ENCODE measurements at regions not wholly inside any gene's neighbourhood (a gene's known extent, or its start where the extent isn't known, plus 50 kb on each side); places are given as distances from the start of the nearest gene placed in this dataset.

GRCh38 chr3:42336103-42336502 is 70.1 kb upstream of the CCK start:
- no peak for DNase-seq
- H3F3A ChIP-seq (ENCODE audit: low read length, unreplicated experiment), result no peaks in the 10 kb centered on the region
- H4K20me1 ChIP-seq (ENCODE audit: low read length), result no peaks in the 10 kb centered on the region
- CTCF ChIA-PET, result no interaction called here
- H3K79me2 ChIP-seq (ENCODE audit: low read length), result no peaks in the 10 kb centered on the region
- H3K9ac ChIP-seq (ENCODE audit: low read length), result no peak overlapping the region
- H3K9me2 ChIP-seq (replicated peaks; ENCODE audit: low read length), result no peaks in the 10 kb centered on the region
- H3K27me3 ChIP-seq (ENCODE audit: low read length), result peaks cover 28% of the 10 kb centered on the region
- H3K4me2 ChIP-seq (ENCODE audit: low read length), result no peak overlapping the region
- no peak overlapping the region for H2AFZ ChIP-seq (ENCODE audit: low read length)
- no peak for ATAC-seq
- no peak overlapping the region for H3K4me3 ChIP-seq (ENCODE audit: low read length)
- intact Hi-C loops (cut with micrococcal nuclease), result no loop called here
- TF ChIP-seq EZH2phosphoT487 (IDR thresholded peaks at IDR 0.05; ENCODE audit: borderline replicate concordance, low read length), result no peak
- BruUV-seq (replicated peaks), result no TSS peak
- no peaks in the 10 kb centered on the region for H3K4me1 ChIP-seq (ENCODE audit: insufficient read depth, low read length)
- POLR2A ChIA-PET (ENCODE audit: unreplicated experiment), result no interaction called here
- no peaks in the 10 kb centered on the region for H3K36me3 ChIP-seq (ENCODE audit: low read depth, low read length)
- H3K9me3 ChIP-seq (ENCODE audit: low read length), result no peaks in the 10 kb centered on the region
- no peak overlapping the region for H3K27ac ChIP-seq (ENCODE audit: low read length)

DNA sequence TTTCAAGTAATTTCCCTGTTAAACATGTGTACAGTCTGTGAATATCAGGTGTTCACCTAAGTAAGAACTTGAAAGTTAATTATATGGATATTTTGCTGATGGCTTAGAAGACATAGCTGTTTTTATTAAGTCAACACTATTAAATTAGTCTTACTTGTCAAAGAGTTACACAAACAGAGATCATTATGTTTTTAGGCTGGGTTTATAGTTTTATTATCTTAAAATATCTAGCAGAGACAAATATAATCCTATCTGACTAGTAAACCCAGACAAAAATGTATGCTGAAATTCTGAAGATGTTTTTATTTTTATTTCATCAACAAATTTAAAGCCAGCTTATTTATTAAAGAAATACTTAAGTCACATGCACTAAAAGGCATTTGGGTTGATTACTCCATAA is 51.2 kb upstream of the CCK start:
- no peak overlapping the region for H3K4me2 ChIP-seq (ENCODE audit: low read length)
- H3K27me3 ChIP-seq (ENCODE audit: low read length), result peaks cover 26% of the 10 kb centered on the region
- H3K27ac ChIP-seq (ENCODE audit: low read length), result no peak overlapping the region
- DNase-seq (no peak), ATAC-seq (no peak)
- no peaks in the 10 kb centered on the region for H3K4me1 ChIP-seq (ENCODE audit: insufficient read depth, low read length)
- ChIA-PET CTCF (no interaction called here), POLR2A (ENCODE audit: unreplicated experiment) (no interaction called here)
- no peaks in the 10 kb centered on the region; the same call in 1 of the 2 replicates for H3K36me3 ChIP-seq (ENCODE audit: low read depth, low read length)
- intact Hi-C loops (cut with micrococcal nuclease), result no loop called here
- no peaks in the 10 kb centered on the region for H4K20me1 ChIP-seq (ENCODE audit: low read length)
- no peaks in the 10 kb centered on the region for H3K9me2 ChIP-seq (replicated peaks; ENCODE audit: low read length)
- no peak overlapping the region for H3K4me3 ChIP-seq (ENCODE audit: low read length)
- no peaks in the 10 kb centered on the region for H3F3A ChIP-seq (ENCODE audit: low read length, unreplicated experiment)
- no peaks in the 10 kb centered on the region for H3K79me2 ChIP-seq (ENCODE audit: low read length)
- no TSS peak for BruUV-seq (replicated peaks)
- H3K9me3 ChIP-seq (ENCODE audit: low read length), result peaks cover 34% of the 10 kb centered on the region
- no peak for TF ChIP-seq EZH2phosphoT487 (IDR thresholded peaks at IDR 0.05; ENCODE audit: borderline replicate concordance, low read length)
- no peak for TF ChIP-seq EZH2 (IDR thresholded peaks at IDR 0.05; ENCODE audit: low read length, unreplicated experiment)
- TF ChIP-seq, protein P1, sequence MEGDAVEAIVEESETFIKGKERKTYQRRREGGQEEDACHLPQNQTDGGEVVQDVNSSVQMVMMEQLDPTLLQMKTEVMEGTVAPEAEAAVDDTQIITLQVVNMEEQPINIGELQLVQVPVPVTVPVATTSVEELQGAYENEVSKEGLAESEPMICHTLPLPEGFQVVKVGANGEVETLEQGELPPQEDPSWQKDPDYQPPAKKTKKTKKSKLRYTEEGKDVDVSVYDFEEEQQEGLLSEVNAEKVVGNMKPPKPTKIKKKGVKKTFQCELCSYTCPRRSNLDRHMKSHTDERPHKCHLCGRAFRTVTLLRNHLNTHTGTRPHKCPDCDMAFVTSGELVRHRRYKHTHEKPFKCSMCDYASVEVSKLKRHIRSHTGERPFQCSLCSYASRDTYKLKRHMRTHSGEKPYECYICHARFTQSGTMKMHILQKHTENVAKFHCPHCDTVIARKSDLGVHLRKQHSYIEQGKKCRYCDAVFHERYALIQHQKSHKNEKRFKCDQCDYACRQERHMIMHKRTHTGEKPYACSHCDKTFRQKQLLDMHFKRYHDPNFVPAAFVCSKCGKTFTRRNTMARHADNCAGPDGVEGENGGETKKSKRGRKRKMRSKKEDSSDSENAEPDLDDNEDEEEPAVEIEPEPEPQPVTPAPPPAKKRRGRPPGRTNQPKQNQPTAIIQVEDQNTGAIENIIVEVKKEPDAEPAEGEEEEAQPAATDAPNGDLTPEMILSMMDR (conservative IDR thresholded peaks at IDR 0.05; ENCODE audit: low read depth, low read length), result no peak
- no peak overlapping the region for H2AFZ ChIP-seq (ENCODE audit: low read length)
- H3K9ac ChIP-seq (ENCODE audit: low read length), result no peak overlapping the region
